ENCODE measurements at regions not wholly inside any gene's neighbourhood (a gene's known extent, or its start where the extent isn't known, plus 50 kb on each side); places are given as distances from the start of the nearest gene placed in this dataset.

DNA sequence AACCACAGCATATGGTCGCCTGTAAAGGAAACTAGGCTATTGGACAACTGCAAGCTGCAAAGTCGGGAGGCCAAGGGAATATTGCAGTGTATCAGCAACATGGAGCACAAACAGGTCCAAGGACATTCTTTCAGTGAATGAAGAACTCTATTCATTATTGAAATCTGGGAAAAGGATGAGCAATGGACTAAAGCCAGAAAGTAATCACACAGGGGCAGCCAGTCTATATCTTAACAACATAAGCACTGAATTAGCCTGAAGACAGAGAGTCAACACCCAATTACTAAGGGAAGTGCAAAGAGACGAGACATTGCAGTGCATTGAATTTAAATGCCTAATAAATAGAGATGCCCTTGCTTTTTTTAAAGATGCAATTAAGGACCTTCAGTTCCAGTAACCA is 615.5 kb upstream of the SETBP1 start:
- DNase-seq, result no peak
- no peak for ATAC-seq

- DNase-seq (no peak), ATAC-seq (no peak)
Observed at GRCh38 chr18:44066541-44066940, 614.1 kb upstream of the SETBP1 start.

GRCh38 chr18:44067186-44067585 is 613.5 kb upstream of the SETBP1 start:
- DNase-seq (no peak), ATAC-seq (no peak)

GRCh38 chr18:44075038-44075437 is 605.6 kb upstream of the SETBP1 start:
- DNase-seq (no peak), ATAC-seq (no peak)

- DNase-seq (no peak), ATAC-seq (no peak)
Observed at GRCh38 chr18:44079606-44080005, 601.1 kb upstream of the SETBP1 start.

DNA sequence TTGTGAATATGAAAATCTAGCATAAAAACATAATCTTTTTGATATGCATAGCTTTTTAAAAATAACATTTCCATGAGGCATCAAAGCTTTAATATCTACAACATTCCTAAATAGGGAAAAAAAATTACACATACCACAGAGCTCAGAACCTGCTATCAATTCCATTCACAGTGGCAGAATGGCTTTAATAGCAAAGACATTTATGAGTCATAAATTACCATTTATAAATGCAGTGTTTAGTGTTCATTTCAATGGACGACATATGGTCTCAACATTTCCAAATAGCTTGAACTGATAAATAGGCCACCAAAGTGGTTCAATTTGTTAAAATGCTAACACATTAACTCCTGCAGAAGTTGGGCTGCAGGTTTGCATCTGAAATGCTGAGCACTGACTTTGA is 600.6 kb upstream of the SETBP1 start:
- no peak for DNase-seq
- no peak for ATAC-seq

- no peak for DNase-seq
- ATAC-seq, result no peak
Observed at GRCh38 chr18:44089732-44090131, 591.0 kb upstream of the SETBP1 start.

DNA sequence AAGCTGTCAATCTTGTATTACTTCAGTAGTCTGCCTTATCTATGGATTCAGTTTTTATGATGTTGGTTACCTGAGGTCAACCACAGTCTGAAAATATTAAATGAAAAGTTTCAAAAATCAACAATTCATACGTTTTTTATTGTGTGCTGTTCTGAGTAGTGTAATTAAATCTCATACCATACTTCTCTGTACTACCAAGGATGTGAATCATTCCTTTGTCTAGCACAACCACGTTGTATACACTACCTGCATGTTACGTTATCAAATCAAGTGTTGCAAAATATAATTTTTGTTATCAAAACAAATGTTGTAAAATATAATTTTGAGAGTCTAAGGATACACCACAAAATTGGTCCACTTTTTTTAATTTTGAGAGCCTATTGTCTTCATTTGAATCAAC is 590.2 kb upstream of the SETBP1 start:
- ATAC-seq, result no peak
- no peak for DNase-seq

DNA sequence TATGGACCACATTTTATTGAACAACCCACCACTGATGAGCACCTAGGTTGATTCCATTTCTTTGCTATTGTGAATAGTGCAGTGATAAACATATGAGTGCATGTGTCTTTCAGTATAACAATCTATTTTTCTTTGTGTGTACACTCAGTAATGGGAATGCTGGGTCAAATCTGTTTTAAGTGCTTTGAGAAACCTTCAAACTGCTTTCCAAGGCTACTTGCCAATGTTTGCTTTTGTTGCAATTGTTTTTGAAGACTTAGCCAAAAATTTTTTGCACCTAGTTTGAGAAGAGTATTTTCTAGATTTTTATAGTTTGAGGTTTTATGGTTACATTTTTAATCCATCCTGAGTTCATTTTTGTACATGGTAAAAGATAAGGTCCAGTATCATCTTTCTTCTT is 587.4 kb upstream of the SETBP1 start:
- ATAC-seq, result no peak
- no peak for DNase-seq

DNA sequence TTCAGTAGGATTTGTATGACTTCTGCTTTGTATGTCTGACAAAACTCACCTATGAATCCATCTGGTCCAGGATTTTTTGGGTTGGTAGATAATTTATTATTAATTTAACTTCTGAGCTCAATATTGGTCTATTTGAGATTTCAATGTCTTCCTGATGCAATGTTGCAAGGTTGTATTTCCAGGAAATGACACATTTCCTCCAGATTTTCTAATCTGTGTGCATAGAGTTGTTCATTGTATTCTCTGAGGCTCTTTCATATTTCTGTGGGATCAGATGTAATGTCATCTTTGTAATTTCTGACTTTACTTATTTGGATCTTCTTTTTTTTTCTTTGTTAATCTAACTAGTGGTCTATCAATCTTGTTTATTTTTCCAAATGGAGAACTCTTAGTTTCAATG is 584.7 kb upstream of the SETBP1 start:
- ATAC-seq, result no peak
- no peak for DNase-seq

DNA sequence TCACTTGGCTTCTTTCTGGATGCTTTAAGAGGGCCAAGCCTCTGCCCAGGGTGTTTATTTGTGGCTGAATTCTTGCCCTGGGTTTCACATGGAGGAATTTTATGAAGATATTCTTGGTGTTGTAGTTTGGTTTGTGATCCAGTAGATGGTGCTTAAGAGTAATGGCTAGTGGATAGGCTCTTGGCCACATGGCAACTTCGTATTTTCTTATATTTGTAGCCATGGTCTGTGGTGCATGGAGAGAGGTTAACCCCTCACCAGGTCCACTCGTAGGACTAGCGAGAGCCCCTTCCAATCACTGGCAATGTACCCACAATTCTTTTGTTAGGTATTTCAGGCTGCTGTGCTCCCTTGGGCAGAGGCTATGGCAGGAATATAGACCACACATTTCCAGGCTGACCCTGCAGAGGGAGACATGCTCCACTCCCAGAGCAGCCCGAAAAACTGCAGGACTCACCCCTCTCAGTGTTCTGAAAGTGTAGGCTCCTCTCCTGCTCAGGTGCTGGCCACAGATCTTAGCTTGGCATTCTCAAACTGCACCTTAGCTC is 582.1 kb upstream of the SETBP1 start:
- no peak for ATAC-seq

DNA sequence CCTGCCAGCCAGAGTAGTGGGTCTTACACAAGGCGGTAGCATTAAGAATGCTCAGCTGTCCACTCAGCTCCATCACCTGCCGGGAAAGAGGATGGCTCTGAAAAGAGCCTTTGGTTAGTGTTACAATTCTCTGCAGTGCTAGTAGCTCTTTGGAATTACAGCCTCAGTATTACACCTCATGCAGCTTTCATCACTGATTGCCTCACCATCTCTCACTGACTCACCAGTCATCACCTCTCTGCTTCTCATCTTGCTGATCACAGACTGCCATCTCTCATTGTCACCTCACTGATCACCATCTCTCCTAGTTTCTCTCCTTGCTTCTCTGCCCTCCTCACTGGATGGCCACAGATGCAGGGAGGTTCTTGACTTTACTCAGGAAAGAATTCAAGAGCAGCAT is 573.5 kb upstream of the SETBP1 start:
- ATAC-seq (no peak), DNase-seq (no peak)

More for the DNA sequence above, 582.1 kb upstream of the SETBP1 start:
- no peak for DNase-seq

GRCh38 chr18:44111337-44111736 is 569.4 kb upstream of the SETBP1 start:
- DNase-seq, result no peak
- ATAC-seq, result no peak

DNA sequence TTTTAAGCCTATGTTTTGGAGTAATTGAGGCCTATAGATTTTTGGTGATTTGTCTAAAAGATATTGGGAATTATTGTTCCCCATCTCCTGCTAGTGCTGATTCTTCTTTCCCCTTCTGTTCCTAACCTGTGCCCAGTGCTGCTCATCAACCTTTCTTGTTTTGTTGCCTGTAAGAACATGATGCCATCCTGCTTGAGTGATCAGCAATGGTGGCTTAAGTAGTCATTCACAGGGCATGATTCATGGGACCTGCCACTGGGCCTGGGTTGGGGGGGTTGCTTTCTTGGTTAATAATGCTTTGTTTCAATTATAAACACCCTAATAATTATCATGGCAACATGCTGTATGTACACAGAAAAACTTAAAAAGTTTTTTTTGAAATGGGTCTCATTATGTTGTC is 562.9 kb upstream of the SETBP1 start:
- DNase-seq, result no peak
- no peak for ATAC-seq

GRCh38 chr18:44119607-44120006 is 561.1 kb upstream of the SETBP1 start:
- DNase-seq, result no peak
- ATAC-seq, result no peak

GRCh38 chr18:44123743-44124142 is 556.9 kb upstream of the SETBP1 start:
- no peak for DNase-seq
- no peak for ATAC-seq

- no peak for DNase-seq
Observed at GRCh38 chr18:44125446-44125845, 555.2 kb upstream of the SETBP1 start.

DNA sequence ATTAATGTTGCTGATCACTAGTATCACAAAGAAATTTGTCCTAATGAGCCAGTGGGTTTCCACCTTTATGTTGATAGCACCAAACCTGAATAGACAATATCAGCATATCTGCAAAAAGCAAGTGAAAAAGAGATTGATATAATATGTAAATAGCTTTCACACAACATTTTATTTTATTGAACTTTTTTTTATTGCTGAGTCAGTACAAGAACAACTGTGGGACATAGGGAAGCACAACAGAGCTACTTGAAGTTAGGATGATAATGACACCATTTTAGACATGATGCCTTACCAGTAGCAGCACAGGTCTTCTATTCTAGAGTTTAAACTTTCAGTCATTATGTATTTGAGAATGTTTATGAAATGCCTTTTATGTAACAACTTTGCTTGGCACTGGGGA is 554.1 kb upstream of the SETBP1 start:
- no peak for DNase-seq

More at GRCh38 chr18:44125446-44125845, 555.2 kb upstream of the SETBP1 start:
- ATAC-seq, result no peak

GRCh38 chr18:44128365-44128764 is 552.3 kb upstream of the SETBP1 start:
- DNase-seq (no peak), ATAC-seq (no peak)

More for the DNA sequence above, 554.1 kb upstream of the SETBP1 start:
- ATAC-seq, result no peak

GRCh38 chr18:44130376-44130942 is 550.2 kb upstream of the SETBP1 start:
- no peak for ATAC-seq
- no peak for DNase-seq

- ATAC-seq, result no peak
- DNase-seq, result no peak
Observed at GRCh38 chr18:44133483-44133882, 547.2 kb upstream of the SETBP1 start.

- DNase-seq, result no peak
Observed at GRCh38 chr18:44134447-44134846, 546.2 kb upstream of the SETBP1 start.

DNA sequence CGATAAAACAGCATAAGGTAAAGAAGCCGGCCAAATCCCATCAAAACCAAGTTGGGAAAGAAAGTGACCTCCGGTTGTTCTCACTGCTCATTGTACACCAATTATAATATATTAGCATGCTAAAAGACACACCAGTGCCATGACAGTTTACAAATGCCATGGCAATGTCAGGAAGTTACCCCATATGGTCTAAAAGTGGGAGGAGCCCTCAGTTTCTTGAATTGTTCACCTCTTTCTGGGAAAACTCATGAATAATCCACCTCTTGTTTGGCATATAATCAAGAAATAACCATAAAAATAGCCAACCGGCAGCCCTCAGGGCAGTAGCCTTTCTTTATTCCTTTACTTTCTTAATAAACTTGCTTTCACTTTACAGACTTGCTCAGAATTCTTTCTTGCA is 544.9 kb upstream of the SETBP1 start:
- DNase-seq, result no peak
- no peak for ATAC-seq

More at GRCh38 chr18:44134447-44134846, 546.2 kb upstream of the SETBP1 start:
- ATAC-seq, result no peak

- DNase-seq, result no peak
- ATAC-seq, result no peak
Observed at GRCh38 chr18:44136326-44136725, 544.4 kb upstream of the SETBP1 start.

DNA sequence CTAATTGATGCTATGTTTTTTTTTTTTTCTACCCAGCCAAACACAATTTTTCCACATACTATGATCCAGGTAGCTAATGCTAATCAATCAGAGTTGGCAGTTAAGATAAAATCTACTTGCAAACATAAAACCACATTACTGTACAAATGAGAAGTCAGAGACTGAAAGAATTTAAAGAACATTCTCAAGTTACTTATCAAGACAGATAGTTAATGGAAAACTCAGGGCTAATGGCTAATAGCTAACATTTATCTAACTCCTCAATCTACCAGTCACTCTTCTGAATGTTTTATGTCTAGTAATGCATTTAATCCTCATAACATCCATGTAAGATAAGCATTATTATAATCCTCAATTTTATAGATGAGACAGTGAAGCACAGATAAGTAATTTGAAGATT is 537.6 kb upstream of the SETBP1 start:
- no peak for ATAC-seq
- no peak for DNase-seq

Data from stimulated activated naive CD8-positive, alpha-beta T cell treated with anti-CD3 and anti-CD28 coated beads, Interleukin-15, Interleukin-2, amounts not matched to agents 100 U/mL and 50 U/mL, for 24 hours (primary cell).